ENCODE measurements at regions not wholly inside any gene's neighbourhood (a gene's known extent, or its start where the extent isn't known, plus 50 kb on each side); places are given as distances from the start of the nearest gene placed in this dataset.

GRCh38 chr17:13200671-13201070 is 182.8 kb upstream of the ELAC2 start:
- no peak for TF ChIP-seq CTCF (IDR thresholded peaks at IDR 0.05 in 8 of 11, conservative IDR thresholded peaks at IDR 0.05 in 3 of 11)
- TF ChIP-seq POLR2AphosphoS5 (IDR thresholded peaks at IDR 0.05): no peak
- TF ChIP-seq POLR2A (IDR thresholded peaks at IDR 0.05): no peak

Measured in spleen (tissue), 7 donors.